Breast epithelium (tissue), 3 donors: ENCODE measurements at regions not wholly inside any gene's neighbourhood (a gene's known extent, or its start where the extent isn't known, plus 50 kb on each side); places are given as distances from the start of the nearest gene placed in this dataset.

ENCODE experiments used
- CTCF ChIP-seq, 3 donors: fragments of 450-650 bp; IDR thresholded peaks; one replicate each; pipeline ENCODE4 v1.5.1; 2016 to 2017; ENCODE audit warnings: antibody characterized with exemption in 3 of 3, mild to moderate bottlenecking in 3 of 3, moderate library complexity in 3 of 3
- POLR2A ChIP-seq: fragments of 450-650 bp; IDR thresholded peaks from one replicate; pipeline ENCODE4 v1.6.1; 2016; ENCODE audit warnings: antibody characterized with exemption, mild to moderate bottlenecking, moderate library complexity
- POLR2AphosphoS5 ChIP-seq, 3 donors: sonication (generic); formaldehyde crosslinking; IDR thresholded peaks; one replicate each; pipeline ENCODE4 v1.6.1; 2017; ENCODE audit warnings: antibody characterized with exemption in 3 of 3

GRCh38 chr12:69019082-69019481 lies 86.1 kb upstream of the CPM start:
- no peak for TF ChIP-seq CTCF (IDR thresholded peaks at IDR 0.05)
- no peak for TF ChIP-seq POLR2AphosphoS5 (IDR thresholded peaks at IDR 0.05)
- TF ChIP-seq POLR2A: no peak
